BLaER1 (cell line): ENCODE measurements at regions not wholly inside any gene's neighbourhood (a gene's known extent, or its start where the extent isn't known, plus 50 kb on each side); places are given as distances from the start of the nearest gene placed in this dataset.
A peak's percentile ranks its signal among the peaks of the same experiment; 100 is the strongest.

Source experiments
- H3K27ac ChIP-seq: shearing (Covaris generic); formaldehyde crosslinking; 2 replicates; pipeline ENCODE4 v1.8.1; 2022
- H3K27me3 ChIP-seq: shearing (Covaris generic); formaldehyde crosslinking; 2 replicates; pipeline ENCODE4 v1.8.1; 2022
- H3K36me3 ChIP-seq: shearing (Covaris generic); formaldehyde crosslinking; 2 replicates; pipeline ENCODE4 v1.8.1; 2022
- H3K4me1 ChIP-seq: shearing (Covaris generic); formaldehyde crosslinking; 2 replicates; pipeline ENCODE4 v1.8.1; 2022
- H3K4me2 ChIP-seq: shearing (Covaris generic); formaldehyde crosslinking; 2 replicates; pipeline ENCODE4 v1.8.1; 2022
- H3K4me3 ChIP-seq: shearing (Covaris generic); formaldehyde crosslinking; 2 replicates; pipeline ENCODE4 v1.8.1; 2022
- H3K9ac ChIP-seq: shearing (Covaris generic); formaldehyde crosslinking; 2 replicates; pipeline ENCODE4 v1.8.1; 2022
- H3K9me3 ChIP-seq: shearing (Covaris generic); formaldehyde crosslinking; 2 replicates; pipeline ENCODE4 v1.8.1; 2022
- H4K20me1 ChIP-seq: shearing (Covaris generic); formaldehyde crosslinking; 2 replicates; pipeline ENCODE4 v1.8.1; 2022
- Cebpa-rat ChIP-seq: shearing (Covaris generic); IDR thresholded peaks from 2 replicates; pipeline ENCODE4 v1.8.1; 2022

DNA sequence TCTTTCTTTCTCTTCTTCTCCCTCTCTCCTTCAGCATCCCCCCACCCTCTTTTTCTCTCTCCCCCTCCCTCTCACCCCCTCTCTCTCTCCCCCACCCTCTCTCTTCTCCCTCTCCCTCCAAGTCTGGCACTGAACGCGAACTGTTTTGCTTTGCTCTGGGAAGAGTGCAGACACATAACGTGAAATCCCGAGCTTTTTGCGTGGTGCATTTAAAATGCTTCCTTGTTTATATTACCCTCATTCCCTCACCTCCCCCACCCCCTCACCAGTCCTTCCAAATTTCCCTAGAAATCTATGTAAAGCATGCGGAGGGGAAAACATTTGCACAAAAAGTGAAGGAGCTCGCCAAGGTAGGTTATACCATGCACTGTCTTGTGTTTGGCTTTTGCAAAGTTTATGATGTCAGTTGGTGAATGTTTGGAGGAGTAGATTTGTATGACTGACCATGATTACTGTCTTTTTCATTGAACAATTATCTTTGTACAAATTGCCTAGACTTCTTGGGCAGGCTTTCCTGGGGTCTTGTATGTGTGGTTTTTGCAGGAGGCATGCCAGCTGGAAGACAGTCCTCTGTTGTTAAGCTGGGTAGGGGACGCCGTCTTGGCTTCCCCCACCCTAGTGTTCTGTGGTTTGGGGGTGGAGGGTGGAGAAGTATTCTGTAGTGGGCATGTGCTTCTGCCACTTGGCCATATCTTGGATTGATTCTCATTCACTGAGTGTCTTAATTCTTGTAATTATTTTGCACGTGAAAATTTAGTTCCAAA is 123.7 kb upstream of the HSD17B12 start:
- H3K9ac ChIP-seq = no peak overlapping the region
- no peaks in the 10 kb centered on the region for H3K36me3 ChIP-seq
- H3K27me3 ChIP-seq = peaks cover 35% of the 10 kb centered on the region
- peak overlapping the region; percentile 17; the same call in 1 of the 2 replicates for H3K4me2 ChIP-seq
- no peak for TF ChIP-seq Cebpa-rat
- no peaks in the 10 kb centered on the region for H4K20me1 ChIP-seq
- peaks cover 26% of the 10 kb centered on the region for H3K4me1 ChIP-seq
- no peak overlapping the region for H3K27ac ChIP-seq
- H3K4me3 ChIP-seq = no peak overlapping the region
- H3K9me3 ChIP-seq = no peaks in the 10 kb centered on the region

DNA sequence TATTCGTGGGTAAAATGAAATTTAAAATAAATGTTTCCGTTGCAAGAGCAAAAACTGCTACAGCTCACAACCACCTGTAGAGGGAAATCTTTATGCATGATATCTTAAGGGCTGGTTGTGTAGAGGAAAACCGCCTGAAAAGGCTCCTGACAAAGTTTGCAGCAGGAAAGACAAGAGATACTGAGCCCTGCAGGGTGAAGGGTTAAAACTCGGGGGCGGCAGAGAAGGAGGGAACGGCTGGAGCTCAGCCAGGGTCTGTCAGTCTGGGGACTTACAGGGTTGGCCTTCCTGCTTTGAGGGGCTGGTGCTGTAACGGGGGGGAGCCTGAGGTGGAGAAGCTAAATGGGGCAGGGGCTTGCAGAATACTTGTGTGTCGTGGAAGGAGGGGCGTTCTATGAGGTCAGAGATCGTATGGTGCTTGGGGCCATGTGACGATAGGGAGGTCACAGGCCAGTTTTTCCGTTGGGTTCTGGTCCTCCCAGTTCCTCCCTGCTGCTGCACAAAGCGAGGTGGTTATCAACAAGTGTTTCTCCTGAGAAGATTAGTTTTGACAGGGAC is 122.9 kb upstream of the HSD17B12 start:
- no peak overlapping the region for H3K9ac ChIP-seq
- peak overlapping the region; percentile 17 for H3K4me2 ChIP-seq
- H3K27ac ChIP-seq = no peak overlapping the region
- no peaks in the 10 kb centered on the region for H4K20me1 ChIP-seq
- no peak overlapping the region for H3K4me3 ChIP-seq
- H3K9me3 ChIP-seq = no peaks in the 10 kb centered on the region
- H3K4me1 ChIP-seq = peaks cover 26% of the 10 kb centered on the region
- H3K27me3 ChIP-seq = peaks cover 35% of the 10 kb centered on the region
- H3K36me3 ChIP-seq = no peaks in the 10 kb centered on the region
- no peak for TF ChIP-seq Cebpa-rat

DNA sequence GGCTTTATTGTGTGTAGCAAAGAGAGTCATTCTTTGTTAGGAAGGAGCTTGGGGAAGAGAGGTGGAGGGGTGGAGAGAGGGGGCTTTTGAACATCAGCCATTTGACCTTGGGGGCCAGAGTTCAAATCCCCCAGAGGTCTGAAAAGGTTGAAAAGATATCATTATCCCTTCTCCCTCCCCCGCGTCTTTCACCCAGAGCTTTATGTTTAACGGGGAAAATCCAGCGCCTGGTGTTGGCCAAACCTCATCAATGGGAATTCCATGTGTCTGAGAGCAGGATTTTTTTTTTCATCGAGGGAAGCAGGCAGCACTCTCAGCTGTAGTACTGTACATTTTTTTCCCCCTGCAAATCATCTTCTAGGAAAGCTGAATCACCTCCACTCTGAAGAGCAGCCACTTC is 122.4 kb upstream of the HSD17B12 start:
- H3K27me3 ChIP-seq = peaks cover 35% of the 10 kb centered on the region
- no peak overlapping the region for H3K9ac ChIP-seq
- H3K36me3 ChIP-seq = no peaks in the 10 kb centered on the region
- no peak overlapping the region for H3K27ac ChIP-seq
- H3K4me1 ChIP-seq = peaks cover 26% of the 10 kb centered on the region
- peak overlapping the region; percentile 17 for H3K4me2 ChIP-seq
- H3K4me3 ChIP-seq = no peak overlapping the region
- TF ChIP-seq Cebpa-rat = no peak
- H4K20me1 ChIP-seq = no peaks in the 10 kb centered on the region
- no peaks in the 10 kb centered on the region for H3K9me3 ChIP-seq

DNA sequence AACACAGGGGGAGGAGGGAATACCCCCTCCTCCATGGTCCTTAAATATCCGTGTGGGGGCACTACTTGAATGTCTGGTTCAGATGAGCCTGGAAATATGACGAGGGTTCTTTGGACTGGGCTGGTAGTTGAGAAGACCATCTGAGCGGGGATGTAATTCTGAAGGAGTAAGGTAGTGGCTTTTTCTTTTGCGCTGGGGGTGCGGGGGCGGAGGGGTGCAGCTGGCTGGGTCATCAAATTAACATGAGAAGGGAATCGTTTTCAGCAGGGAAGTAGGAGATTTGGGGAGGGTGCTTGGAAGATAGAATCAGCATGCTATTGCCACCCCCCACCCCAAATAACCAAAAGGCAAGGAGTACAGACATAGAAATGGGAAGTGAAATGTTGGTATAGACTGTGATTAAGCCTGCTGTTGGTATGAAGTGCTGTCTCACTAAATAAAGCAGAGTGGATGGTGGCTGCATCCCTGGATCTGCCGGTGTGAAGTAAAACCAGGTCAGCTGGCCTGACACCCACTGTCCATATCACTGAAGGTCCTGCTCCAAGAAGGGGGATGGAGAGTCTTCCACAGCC is 121.9 kb upstream of the HSD17B12 start:
- H3K4me2 ChIP-seq = peak overlapping the region; percentile 25; the same call in 1 of the 2 replicates
- TF ChIP-seq Cebpa-rat = no peak
- no peaks in the 10 kb centered on the region for H4K20me1 ChIP-seq
- no peak overlapping the region for H3K27ac ChIP-seq
- H3K36me3 ChIP-seq = no peaks in the 10 kb centered on the region
- H3K9me3 ChIP-seq = no peaks in the 10 kb centered on the region
- peaks cover 26% of the 10 kb centered on the region for H3K4me1 ChIP-seq
- H3K27me3 ChIP-seq = peaks cover 35% of the 10 kb centered on the region
- no peak overlapping the region for H3K4me3 ChIP-seq
- H3K9ac ChIP-seq = no peak overlapping the region

DNA sequence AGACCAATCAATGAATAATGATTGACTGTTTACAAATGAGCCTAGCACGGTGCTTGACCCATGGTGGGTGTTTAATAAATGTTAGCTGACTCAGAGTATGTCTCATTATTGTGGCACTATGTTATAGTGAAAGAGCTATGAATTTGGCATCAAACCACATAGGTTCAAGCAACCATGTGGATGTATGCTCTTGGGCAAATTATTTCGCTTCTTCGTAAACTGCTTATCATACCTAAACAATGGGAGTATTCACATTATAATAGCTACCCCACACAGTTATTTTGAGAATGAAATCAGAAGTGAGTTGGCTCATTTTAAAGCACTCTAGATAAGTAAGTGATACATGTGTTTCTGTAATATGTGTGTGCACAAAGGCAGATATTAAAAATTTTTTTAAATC is 118.7 kb upstream of the HSD17B12 start:
- peaks cover 29% of the 10 kb centered on the region for H3K27me3 ChIP-seq
- H3K27ac ChIP-seq = no peak overlapping the region
- H3K4me2 ChIP-seq = no peak overlapping the region
- no peaks in the 10 kb centered on the region for H3K9me3 ChIP-seq
- H3K4me1 ChIP-seq = peaks cover 11% of the 10 kb centered on the region
- no peaks in the 10 kb centered on the region for H4K20me1 ChIP-seq
- H3K4me3 ChIP-seq = no peak overlapping the region
- no peaks in the 10 kb centered on the region for H3K36me3 ChIP-seq
- H3K9ac ChIP-seq = no peak overlapping the region
- TF ChIP-seq Cebpa-rat = no peak

DNA sequence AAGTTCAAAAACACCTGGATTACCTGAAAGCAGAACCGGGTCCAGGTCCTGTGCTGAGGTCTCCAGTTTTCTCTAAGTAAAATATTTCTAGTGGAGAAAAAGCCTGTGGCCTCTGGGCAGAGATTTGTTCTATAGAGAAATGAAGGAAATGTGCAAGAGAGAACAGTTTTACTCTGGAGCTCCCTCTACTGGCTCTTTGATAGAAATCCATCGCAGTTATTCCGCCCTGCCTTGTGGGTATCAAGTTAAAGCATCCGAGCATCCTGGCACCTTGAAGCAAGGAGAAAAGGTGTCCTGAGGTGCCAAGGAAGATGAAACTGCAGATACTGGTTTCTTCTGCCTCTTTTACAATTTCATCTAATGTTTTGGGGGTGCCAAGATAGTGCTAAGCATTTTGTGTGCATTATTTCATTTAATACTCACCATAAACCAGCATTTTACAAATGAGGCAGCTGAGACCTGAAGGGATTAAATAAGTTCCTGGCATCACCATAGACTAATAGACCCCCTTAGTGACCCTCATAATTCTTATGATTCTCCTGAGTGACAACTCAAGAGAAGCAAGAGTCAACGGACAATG is 113.1 kb upstream of the HSD17B12 start:
- Histone ChIP-seq H3K27ac (no peak overlapping the region), H4K20me1 (no peaks in the 10 kb centered on the region), H3K36me3 (no peaks in the 10 kb centered on the region), H3K4me2 (no peak overlapping the region), H3K9ac (no peak overlapping the region), H3K9me3 (no peaks in the 10 kb centered on the region), H3K4me3 (no peak overlapping the region), H3K4me1 (no peaks in the 10 kb centered on the region), H3K27me3 (peaks cover under 1% of the 10 kb centered on the region; the same call in 1 of the 2 replicates)
- no peak for TF ChIP-seq Cebpa-rat

DNA sequence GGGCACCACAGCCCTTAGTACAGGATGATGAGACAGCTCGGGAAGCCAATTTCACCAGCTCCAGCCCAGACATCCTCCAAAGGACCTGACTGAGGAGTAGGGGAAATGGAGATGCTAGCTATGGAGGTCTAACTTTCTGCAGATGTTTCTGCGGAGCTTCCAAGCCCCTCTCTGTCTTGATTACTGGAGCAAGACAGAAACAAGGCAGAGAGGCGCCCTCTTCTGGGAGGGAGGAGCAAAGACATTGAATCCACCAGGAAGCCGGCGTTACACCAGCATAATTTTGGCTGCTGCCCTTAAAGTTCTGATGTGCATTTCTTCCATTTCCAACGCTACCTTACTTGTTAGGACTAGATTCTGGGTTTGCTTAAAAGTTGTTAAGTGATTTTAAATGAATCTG is 107.3 kb upstream of the HSD17B12 start:
- no peak overlapping the region for H3K9ac ChIP-seq
- H3K27me3 ChIP-seq = peaks cover 58% of the 10 kb centered on the region

DNA sequence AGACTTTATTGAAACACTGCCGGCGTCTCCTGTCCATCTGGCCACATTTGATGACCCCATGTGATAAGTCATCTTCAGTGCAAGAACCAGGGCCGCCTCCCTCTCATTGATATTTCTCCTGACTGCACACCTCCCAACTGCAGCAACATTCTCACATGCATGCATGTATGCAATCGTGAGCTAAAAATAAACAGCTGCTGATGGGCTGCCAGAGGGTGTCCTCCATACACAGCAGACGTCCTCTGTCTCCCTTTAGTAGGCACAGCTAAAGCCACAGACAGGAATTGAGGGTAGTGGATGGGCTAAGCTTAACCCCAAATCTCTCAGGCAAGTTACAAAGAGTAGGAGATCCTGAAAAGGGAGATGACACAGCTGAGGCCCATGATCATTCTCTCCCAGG is 106.7 kb upstream of the HSD17B12 start:
- no peak overlapping the region for H3K27ac ChIP-seq
- H4K20me1 ChIP-seq = peaks cover 36% of the 10 kb centered on the region; the same call in 1 of the 2 replicates
- H3K4me1 ChIP-seq = no peaks in the 10 kb centered on the region
- H3K9me3 ChIP-seq = no peaks in the 10 kb centered on the region
- no peak overlapping the region for H3K9ac ChIP-seq
- H3K4me2 ChIP-seq = no peak overlapping the region
- no peak for TF ChIP-seq Cebpa-rat
- no peaks in the 10 kb centered on the region for H3K36me3 ChIP-seq
- peaks cover 65% of the 10 kb centered on the region for H3K27me3 ChIP-seq
- no peak overlapping the region for H3K4me3 ChIP-seq

More for the DNA sequence above, 107.3 kb upstream of the HSD17B12 start:
- peaks cover 33% of the 10 kb centered on the region; the same call in 1 of the 2 replicates for H4K20me1 ChIP-seq
- H3K27ac ChIP-seq = no peak overlapping the region
- TF ChIP-seq Cebpa-rat = no peak
- no peak overlapping the region for H3K4me3 ChIP-seq
- no peaks in the 10 kb centered on the region for H3K4me1 ChIP-seq
- no peak overlapping the region for H3K4me2 ChIP-seq
- no peaks in the 10 kb centered on the region for H3K36me3 ChIP-seq
- H3K9me3 ChIP-seq = no peaks in the 10 kb centered on the region

DNA sequence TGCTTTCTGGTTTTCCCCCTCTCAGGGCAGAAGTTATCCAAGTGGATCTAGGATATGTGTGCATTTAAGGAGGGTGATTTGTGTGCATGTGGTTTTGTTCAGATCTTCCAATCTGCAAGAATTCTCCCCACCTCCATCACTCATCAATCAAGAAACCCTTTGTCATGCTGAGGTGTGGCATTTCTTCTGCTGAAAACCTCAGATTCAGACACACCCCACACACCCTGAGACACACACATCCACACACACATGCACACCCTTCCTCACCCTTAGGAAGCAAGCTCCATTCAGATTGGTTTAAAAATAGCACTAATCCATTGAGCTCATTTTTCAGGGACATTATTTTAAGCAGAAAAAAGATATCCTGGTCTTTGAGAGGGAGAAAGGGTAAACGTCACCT is 106.1 kb upstream of the HSD17B12 start:
- H3K4me2 ChIP-seq = no peak overlapping the region
- H3K9me3 ChIP-seq = no peaks in the 10 kb centered on the region
- no peak overlapping the region for H3K27ac ChIP-seq
- H4K20me1 ChIP-seq = peaks cover 36% of the 10 kb centered on the region; the same call in 1 of the 2 replicates
- peaks cover 70% of the 10 kb centered on the region for H3K27me3 ChIP-seq
- no peak overlapping the region for H3K4me3 ChIP-seq
- no peak overlapping the region for H3K9ac ChIP-seq
- no peak for TF ChIP-seq Cebpa-rat
- no peaks in the 10 kb centered on the region for H3K36me3 ChIP-seq
- H3K4me1 ChIP-seq = no peaks in the 10 kb centered on the region
